ENCODE measurements at regions not wholly inside any gene's neighbourhood (a gene's known extent, or its start where the extent isn't known, plus 50 kb on each side); places are given as distances from the start of the nearest gene placed in this dataset.

- no peak for TF ChIP-seq POLR2A (IDR thresholded peaks at IDR 0.05; ENCODE audit: low read length)
- no peak for TF ChIP-seq CTCF (IDR thresholded peaks at IDR 0.05)
- no peak for TF ChIP-seq HMGXB4 (CRISPR knock-in tag; IDR thresholded peaks at IDR 0.05; ENCODE audit: borderline replicate concordance)
- no peak for TF ChIP-seq BHLHE40 (IDR thresholded peaks at IDR 0.05; ENCODE audit: low read depth, low read length)
- TF ChIP-seq ZFP36 (IDR thresholded peaks at IDR 0.05; ENCODE audit: borderline replicate concordance, partially characterized antibody) = no peak
- TF ChIP-seq MAX (IDR thresholded peaks at IDR 0.05) = no peak
- no peak for TF ChIP-seq TP53 (CRISPR knock-in tag; IDR thresholded peaks at IDR 0.05)
- no peak for TF ChIP-seq MYC (IDR thresholded peaks at IDR 0.05; ENCODE audit: borderline replicate concordance, low read length)
- TF ChIP-seq RNF2 (IDR thresholded peaks at IDR 0.05; ENCODE audit: borderline replicate concordance, low read depth) = no peak
- no peak for TF ChIP-seq USF2 (IDR thresholded peaks at IDR 0.05)
Observed at GRCh38 chr3:90087703-90088102, 980.3 kb downstream of the EPHA3 start.
